HG03095 (cell line): ENCODE measurements at regions not wholly inside any gene's neighbourhood (a gene's known extent, or its start where the extent isn't known, plus 50 kb on each side); places are given as distances from the start of the nearest gene placed in this dataset.

Experiments
- ATAC-seq: cut with Tn5 transposase; IDR thresholded peaks from one replicate; pipeline ENCODE4 v1.9.1; 2021; ENCODE audit warnings: moderate library complexity; ENCODE audit not compliant: unreplicated experiment

DNA sequence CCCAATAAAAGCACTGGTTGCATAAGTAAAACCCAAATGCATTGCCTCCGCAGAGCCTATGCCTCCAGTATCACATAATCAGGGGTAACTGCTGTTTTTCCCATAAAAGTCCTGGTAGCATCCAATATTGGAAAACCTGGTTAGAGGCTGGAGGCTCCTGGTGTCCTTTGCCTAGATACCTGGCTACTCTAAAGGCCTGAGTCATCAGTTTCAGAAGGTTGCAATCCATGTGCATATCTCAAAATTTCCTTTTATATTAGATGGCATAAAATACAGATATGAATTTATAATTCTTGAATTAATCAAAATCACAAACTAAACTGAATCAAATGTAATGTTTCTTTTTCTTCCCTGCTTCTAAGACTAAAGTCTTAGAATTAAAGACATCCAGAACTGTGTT lies 164.2 kb upstream of the DCN start:
- ATAC-seq = no peak

DNA sequence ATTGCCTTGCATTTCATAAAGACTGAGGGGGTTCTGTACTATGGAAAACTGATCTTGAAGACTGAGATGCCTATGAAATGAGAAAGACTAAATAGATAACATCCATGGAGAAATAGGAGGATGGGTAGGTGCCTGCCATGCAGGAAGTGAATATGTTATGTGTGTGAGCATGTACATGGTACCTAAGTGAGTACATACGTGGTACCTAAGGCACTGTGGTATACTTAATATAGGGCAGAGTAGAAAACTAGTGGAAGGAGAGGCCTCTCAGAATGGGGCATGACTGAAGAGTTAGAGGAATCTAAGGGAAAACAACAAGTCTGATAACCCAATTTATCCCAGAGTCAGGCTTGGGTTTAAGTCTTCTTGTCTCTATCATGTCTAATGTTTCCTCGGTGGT lies 161.8 kb upstream of the DCN start:
- ATAC-seq = no peak

DNA sequence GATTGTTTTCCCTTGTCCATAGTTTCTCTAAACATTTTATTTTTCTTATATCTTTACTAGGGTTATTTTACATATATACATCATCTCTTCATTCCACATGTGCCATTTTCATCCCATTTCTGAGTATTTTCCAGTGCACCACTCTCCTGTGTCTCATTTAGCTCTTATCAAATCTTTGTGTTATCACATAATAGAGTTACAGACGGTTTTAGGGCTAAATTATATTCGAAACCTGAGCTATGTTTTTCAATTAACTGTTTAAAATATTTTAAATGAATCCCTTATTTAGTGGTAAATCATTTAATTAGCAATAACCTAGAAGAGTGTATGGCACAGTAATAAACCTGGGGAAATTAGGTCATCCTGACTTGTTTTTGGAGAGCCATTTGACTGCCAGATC lies 160.4 kb upstream of the DCN start:
- no peak for ATAC-seq

DNA sequence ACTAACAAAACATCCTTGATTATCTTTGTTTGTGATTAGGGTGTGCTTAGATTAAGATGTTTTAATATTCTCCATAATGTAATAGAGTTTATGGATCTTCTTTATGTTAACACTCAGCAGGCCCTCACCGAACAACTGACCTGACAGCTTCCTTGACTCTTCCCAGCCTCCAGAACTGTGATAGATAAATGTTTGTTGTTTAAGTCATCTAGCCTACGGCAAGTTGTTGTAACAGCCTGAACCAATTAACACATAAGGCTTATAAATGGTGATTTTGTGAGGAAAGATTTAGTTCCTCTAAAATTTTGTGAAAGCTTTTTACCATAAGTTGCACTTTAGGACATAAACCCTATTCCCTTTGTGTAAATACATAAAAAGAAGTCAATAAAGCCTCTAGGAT lies 156.5 kb upstream of the DCN start:
- ATAC-seq = no peak

DNA sequence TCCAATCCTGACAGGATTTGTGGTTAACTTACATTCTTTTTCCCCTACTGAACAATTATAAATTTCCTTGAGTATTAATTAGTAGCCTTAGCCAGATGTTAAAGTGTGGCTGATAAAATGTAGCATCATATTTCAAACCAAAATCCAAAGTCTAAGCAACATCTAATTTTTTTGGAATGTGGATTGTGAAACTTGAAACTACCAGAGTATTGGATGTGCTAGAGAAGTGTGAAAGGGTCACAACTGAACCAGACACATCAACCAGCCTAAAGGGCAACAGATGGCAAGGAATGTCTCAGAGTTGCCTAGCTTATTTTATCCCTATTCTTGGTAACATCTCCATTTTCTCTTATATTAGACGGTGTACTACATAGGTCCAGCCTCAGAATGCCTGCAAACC lies 153.1 kb upstream of the DCN start:
- ATAC-seq = no peak

DNA sequence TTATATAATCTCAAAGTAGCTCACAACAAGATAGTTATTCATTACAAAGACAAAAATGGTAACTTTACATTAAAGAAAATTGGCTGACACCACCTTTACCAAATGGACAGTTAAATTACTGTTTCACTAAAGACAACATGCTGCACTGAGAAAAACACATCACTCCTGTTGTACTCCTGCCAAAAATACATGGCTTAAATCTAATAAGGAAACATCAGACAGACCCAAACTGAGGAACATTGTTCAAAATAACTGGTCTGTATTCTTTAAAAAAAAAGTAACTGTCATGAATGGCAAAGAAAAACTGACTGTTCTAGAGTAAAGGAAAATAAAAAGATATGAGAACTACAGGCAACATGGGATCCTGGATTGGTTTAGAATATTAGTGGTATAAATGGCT lies 151.3 kb upstream of the DCN start:
- ATAC-seq = no peak

DNA sequence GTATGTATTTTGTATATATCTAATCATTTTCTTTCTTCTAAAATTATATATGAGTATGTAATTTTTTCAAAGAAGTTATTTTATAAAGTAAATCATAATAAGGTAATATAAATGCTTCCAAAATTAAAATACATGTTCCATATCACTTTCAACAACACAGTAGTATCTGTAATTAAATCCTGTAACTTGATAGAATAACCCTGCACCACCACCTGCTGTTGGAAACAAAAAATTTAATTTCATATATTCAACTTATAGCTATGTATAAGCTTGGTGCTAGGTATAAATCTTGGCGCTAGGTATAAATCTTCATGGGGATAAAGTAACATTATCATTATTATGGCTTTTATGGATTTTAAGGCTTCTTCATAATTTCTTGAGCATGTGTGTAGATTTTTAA lies 149.7 kb upstream of the DCN start:
- no peak for ATAC-seq

DNA sequence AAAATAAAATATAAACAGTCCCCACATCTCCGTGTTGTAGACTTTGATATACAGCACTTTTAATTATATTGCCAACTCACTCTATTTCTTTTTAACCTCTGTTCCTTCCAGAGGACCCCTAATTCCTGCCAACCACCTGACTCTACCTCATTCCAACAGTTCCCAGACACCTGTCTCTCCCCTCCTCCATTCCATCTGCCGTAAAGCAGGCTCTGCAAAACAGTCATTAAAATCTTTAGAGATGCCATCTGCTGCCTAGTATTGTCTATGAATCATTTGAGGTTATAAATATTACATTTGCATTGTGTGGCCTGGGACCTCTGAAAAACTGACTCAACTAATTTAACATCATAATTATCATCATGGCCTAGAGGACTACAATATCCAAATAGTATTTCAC lies 148.8 kb upstream of the DCN start:
- ATAC-seq = no peak

DNA sequence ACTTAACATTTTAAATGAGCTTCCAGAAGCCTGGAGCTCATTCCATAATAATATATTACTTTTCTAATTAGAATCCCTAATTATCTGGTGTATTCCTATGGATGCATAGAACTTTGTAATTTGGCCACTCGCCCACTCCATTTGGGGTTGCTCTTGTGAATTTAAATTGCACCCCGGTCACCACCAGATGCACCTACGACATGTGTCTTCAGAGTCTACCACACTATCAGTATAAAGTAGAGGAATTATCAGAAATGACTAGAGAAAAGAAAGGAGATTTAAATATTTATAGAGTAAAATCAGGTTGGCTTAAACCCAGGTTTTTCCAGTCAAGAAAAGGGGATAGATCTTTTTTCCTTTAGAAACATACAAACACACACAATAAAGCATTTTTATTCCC lies 145.8 kb upstream of the DCN start:
- no peak for ATAC-seq

DNA sequence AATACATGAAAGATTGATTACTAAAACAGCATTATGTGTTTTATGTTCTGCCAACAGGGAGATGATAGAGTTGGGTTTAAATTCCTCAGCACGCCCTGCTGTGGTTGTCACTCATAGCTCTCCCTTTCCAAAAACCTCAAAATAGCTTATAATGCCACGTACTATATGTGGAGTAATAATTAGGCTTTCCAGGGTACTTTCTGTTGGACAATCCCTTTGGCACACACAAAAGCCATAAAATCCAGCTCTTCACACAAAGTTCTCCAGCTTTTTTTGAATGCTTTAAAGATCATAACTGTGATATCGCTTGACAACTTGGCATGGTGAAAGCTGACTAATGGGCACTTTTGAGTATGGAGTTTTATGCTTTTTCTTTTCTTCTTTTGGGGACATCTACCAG lies 145.3 kb upstream of the DCN start:
- ATAC-seq = no peak

DNA sequence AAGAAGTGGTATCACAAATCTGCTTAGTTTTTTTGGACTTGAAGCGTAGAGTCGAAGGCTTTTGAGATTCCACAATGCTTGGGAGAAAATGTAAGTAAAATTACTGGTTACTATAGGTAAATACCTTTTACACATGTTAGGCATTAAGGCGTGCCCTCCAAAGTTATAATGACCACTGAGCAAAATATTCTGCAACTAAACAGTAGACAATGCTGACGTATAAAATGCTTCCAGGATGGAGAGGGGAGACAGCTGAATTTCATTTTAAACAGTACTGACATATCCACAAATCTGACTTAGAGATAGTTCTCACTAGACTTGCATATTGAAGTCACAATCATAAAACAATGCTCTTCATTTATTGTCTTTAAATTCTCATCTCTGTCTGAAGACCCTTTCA lies 144.5 kb upstream of the DCN start:
- no peak for ATAC-seq

DNA sequence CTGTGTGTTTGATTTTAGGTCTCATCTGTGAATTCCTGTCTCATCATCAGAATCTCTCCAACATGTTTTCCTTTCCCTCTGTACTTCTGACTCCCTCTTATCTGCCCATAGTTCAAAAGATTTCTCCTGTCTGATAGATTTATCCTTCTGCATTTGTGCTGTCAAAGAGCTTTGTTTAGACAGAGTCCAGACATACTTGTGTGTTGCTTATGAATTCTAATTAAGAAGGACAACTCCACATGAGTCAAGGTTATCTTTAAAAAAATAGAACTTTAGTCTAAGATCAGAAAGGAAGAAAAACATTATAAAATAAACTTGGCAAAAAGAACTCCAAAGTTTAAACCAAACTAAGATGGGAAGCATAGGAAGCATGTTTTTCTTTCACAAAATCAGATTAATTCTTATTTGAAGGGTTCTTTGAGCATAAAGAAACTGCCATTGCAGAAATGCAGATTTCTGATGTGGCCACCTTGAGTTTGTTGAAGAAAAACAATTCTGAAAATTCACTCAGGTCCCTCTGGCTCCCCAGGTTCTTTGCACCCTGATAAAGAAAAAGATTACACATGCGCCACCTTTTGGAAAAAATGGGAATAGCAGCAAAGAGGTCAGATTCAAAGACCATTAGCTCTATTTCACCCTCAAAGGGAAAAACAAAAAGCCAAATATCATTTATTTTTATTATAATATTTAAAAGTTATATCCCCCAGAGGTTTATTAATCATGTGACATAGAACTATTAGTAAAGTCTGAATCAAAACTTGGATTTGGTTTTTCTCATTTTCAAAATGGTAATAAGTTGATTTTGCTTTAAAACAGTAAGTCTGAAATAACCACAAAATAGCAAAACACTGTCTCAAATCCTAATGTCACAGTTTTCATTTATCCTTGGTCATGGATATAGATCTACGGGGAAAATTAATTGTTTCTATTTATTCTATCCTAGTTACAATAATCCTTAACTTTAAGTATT lies 143.7 kb upstream of the DCN start:
- no peak for ATAC-seq

DNA sequence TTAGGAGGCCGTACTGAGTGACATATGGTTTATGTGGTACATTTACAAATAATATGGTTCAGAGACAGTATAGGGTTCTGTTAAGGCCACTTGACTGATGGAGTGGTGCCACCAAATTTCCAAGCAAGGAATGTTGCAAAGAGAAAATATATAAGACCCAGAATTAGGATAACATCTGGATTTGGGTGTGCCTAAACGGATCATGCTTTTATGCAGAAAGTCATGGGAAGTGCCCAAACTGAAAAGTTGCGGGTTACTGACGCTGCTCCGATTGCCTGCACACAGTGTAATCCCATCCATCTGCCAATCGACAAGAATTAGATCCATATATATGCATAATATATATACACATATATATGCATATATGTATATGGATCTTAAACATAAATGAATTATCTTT lies 138.4 kb upstream of the DCN start:
- no peak for ATAC-seq

DNA sequence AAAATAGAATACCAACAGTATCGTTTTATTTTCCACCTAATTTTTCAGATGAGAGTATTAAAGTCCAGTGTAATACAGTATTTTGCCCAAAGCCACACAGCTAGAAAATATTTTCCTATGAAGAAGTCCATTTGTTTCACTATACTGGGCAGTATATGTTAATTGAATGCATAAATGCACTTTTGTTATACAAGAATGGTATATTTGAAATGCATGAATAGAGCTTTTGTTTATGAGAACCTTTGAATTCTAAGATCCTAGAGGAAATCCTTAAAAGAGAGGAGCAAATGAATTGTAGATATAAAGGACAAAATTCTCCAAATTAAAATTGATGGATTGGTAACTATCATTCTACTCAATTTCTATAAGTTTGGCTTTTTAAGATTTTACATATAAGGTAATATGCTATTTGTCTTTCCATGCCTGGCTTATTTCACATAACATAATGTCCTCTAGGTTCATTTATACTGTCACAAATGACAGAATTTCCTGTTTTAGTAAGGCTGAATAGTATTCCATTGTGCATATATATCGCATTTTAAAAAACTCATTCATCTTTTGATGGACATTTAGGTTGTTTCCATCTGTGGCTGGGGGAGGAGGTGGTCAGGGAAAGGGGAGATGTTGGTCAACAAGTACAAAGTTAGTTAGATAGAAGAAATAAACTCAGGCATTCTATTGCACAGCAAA lies 136.6 kb upstream of the DCN start:
- no peak for ATAC-seq

DNA sequence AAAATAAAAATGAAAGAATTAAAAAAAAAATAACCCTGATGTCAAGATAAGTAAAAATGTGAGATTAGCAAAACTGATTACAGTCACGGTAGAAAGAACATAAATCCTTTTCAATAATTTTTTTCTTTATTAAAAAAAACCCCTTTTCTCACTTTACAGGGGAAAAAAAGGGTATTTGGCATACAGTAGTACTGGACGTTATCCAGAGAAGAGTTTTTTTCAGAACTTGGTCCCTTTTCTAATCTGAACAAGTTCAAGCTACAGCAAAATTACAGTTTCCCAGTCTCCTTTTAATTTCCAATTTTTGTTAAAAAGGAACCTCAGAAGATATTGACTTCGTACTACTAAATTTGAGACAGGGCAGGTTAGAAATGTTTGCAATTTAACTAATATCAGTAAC lies 134.7 kb upstream of the DCN start:
- ATAC-seq = no peak

DNA sequence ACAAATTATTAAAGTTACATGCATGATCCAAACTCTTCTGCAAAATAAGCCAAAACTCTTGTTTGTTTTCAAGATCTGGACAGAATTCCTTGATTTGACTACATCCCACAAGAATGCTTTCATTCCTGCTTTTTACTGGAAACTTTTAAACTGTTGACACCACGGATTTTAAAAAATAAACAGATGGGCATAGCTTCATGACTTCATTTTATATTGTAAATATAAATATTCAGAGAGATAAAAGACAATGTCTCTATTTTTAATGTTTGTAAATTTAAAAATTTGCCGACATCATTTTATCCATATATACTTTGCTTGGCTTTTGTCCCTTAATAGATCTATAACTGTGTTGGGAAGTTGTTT lies 134.3 kb upstream of the DCN start:
- no peak for ATAC-seq

DNA sequence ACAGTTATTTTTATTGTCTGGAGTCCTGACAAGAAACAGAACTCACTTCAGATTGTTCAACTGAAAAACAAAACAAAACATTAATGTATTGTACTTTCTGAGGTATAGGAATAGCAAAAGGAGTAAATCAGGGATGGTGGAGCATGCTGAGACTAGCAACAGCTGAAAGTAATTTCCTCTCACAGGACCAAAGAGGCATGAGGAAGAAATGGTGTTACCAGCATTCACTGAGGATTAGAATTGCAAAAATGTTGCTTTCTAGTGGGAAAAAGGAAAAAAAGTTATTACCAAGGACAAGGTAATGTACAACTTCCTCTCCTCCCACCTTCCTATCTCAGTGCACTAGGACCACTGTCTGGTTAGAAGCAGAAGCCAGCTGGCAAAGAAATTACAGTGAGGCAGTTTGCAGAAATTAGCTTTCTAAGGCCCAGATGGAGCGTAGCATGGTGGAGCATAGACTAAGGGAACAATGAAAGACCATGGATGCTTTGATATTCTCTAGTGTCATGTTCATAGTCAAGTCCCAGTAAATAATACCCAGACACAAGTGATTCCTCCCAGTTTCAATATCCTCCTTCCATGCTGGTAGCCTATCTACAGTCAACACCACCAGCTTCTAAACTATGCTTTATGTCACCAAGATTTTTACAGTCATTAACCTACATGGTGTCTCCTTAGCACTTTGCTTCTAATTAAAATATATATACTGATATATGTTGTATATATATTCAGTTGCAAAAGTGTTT lies 133.7 kb upstream of the DCN start:
- ATAC-seq = no peak

DNA sequence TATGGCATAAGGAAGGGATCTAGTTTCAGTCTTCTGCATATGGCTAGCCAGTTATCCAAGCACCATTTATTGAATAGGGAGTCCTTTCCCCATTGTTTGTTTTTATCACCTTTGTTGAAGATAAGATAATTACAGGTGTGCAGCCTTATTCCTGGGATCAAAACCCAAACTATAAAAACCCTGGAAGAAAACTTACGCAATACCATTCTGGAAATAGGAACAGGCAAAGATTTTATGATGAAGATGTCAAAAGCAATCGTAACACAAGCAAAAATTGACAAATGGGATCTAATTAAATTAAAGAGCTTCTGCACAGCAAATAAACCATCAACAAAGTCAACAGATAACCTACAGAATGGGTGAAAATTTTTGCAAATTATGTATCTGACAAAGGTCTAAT lies 128.5 kb upstream of the DCN start:
- no peak for ATAC-seq

DNA sequence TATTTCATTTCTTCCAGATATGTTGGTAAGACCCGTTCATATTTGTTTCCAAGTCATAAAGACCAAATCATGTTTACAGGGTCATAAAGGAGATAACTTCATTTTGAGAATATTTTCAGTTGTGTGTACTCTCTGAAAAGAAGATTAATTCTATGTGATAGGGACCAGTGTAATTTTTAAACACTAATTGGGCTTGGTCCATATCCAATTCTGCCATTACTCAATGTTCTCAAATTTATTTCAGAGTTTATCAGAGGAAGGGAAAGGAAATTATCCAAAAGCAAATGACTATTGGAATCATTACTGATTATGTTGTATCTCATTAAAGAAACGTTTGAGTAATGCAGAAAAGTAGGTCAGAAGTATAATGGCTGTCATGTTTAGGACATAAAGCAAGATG lies 126.8 kb upstream of the DCN start:
- no peak for ATAC-seq

DNA sequence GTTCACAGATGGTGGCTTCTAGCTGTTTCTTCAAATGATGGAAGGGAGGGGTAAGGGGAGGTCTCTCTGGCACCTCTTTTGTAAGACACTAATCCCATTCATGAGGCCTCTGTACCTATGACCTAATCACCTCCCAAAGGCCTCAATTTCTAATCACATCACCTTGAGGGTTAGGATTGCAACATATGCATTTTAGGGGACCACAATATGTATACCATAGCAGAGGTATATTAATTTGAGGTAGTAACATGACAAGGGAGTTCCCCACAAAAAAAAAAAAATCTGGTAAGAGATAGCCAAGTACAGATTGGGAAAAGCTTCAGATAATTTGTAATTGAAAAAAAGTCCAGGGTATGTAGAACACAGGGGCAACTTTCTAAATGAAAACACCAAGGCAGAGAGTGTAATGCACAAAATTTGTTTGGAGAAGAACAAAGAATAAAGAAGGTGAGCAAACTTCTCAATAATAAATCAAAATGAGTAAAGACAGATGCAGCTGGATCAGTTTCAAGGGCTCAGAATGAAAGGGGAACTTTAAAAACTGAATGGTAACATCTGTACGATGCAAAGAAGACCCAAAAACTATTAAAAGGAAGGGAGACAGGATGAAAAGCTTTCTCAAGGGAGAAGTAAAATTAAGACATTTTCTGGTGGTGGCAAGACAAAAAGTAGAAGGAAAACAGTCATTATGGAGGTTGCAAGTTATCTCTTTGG lies 125.5 kb upstream of the DCN start:
- no peak for ATAC-seq

DNA sequence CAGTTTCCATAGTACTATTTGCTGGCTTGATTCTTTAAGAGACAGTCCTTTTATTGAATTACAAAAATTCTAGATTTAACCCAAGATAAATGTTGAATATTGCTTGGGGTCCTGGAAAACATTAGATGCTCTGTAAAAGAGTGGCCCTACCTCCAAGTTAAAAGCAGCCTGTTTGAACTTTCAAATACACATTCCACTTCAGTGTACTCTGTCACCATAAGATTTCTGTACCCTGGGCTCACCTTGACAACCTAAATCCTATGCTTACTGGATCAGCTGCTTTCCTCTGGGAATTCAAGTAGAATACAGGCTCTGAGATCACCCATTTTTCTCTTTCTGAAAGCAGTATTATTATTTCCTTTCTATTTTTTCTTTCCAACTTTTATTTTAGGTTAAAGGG lies 107.7 kb upstream of the DCN start:
- no peak for ATAC-seq
